LoVo (cell line): ENCODE measurements at regions not wholly inside any gene's neighbourhood (a gene's known extent, or its start where the extent isn't known, plus 50 kb on each side); places are given as distances from the start of the nearest gene placed in this dataset.
"Not testable (repeated sequence)": the region's sequence is repeated elsewhere in the genome, so short reads cannot be mapped to it uniquely, and the experiment has no call there.

Source experiments
- DNase-seq: peaks from one replicate; pipeline ENCODE4 v3.0.0-alpha.2; 2016; ENCODE audit warnings: low spot score

- DNase-seq: no peak
Measured at GRCh38 chr12:25337916-25338315, 87.2 kb upstream of the KRAS start.

GRCh38 chr12:25332143-25332542 is 81.4 kb upstream of the KRAS start:
- DNase-seq: no peak

GRCh38 chr12:25328072-25328712 is 77.5 kb upstream of the KRAS start:
- peak; percentile 27 for DNase-seq

GRCh38 chr12:25327321-25327720 is 76.6 kb upstream of the KRAS start:
- no peak for DNase-seq

- no peak for DNase-seq
Measured at GRCh38 chr12:25326326-25326725, 75.6 kb upstream of the KRAS start.

GRCh38 chr12:25324861-25325260 is 74.1 kb upstream of the KRAS start:
- DNase-seq: no peak

- no peak for DNase-seq
Measured at GRCh38 chr12:25323581-25323982, 72.9 kb upstream of the KRAS start.

GRCh38 chr12:25322918-25323531 is 72.3 kb upstream of the KRAS start:
- DNase-seq: peak; percentile 47

- no peak for DNase-seq
Measured at GRCh38 chr12:25322351-25322750, 71.6 kb upstream of the KRAS start.

GRCh38 chr12:25321772-25322171 is 71.0 kb upstream of the KRAS start:
- no peak for DNase-seq

- no peak for DNase-seq
Measured at GRCh38 chr12:25320123-25321006, 69.6 kb upstream of the KRAS start.

GRCh38 chr12:25319233-25319984 is 68.7 kb upstream of the KRAS start:
- no peak for DNase-seq

GRCh38 chr12:25317553-25317952 is 66.8 kb upstream of the KRAS start:
- DNase-seq: no peak

- no peak for DNase-seq
Measured at GRCh38 chr12:25315388-25315787, 64.7 kb upstream of the KRAS start.

- DNase-seq: not testable (repeated sequence)
Measured at GRCh38 chr12:25313266-25313990, 62.7 kb upstream of the KRAS start.

- no peak for DNase-seq
Measured at GRCh38 chr12:25311506-25311905, 60.8 kb upstream of the KRAS start.

- not testable (repeated sequence) for DNase-seq
Measured at GRCh38 chr12:25310071-25310470, 59.3 kb upstream of the KRAS start.

- no peak for DNase-seq
Measured at GRCh38 chr12:25308756-25309155, 58.0 kb upstream of the KRAS start.

- no peak for DNase-seq
Measured at GRCh38 chr12:25307818-25308217, 57.1 kb upstream of the KRAS start.

GRCh38 chr12:25301798-25302197 is 51.1 kb upstream of the KRAS start:
- no peak for DNase-seq
